ENCODE measurements at regions not wholly inside any gene's neighbourhood (a gene's known extent, or its start where the extent isn't known, plus 50 kb on each side); places are given as distances from the start of the nearest gene placed in this dataset.

GRCh38 chr12:67002720-67003119, 266.4 kb upstream of the CAND1 start:
- H3K9me3 Mint-ChIP-seq (ENCODE audit: low read depth, unreplicated experiment), result no peaks in the 10 kb centered on the region
- H3K27ac Mint-ChIP-seq (ENCODE audit: unreplicated experiment), result peak overlapping the region; percentile 70
- peak overlapping the region; percentile 22 for H3K4me3 Mint-ChIP-seq (ENCODE audit: low read depth, unreplicated experiment)
- DNase-seq, result peak; percentile 71
- H3K36me3 Mint-ChIP-seq (ENCODE audit: insufficient read depth, unreplicated experiment), result no peaks in the 10 kb centered on the region
- TF ChIP-seq CTCF (IDR thresholded peaks at IDR 0.05; ENCODE audit: unreplicated experiment), result no peak
- BruUV-seq (replicated peaks), result no TSS peak
- H3K4me1 Mint-ChIP-seq (ENCODE audit: low read depth, unreplicated experiment), result peaks cover 60% of the 10 kb centered on the region
- no peaks in the 10 kb centered on the region for H3K27me3 Mint-ChIP-seq (ENCODE audit: unreplicated experiment)
- intact Hi-C loops (cut with micrococcal nuclease; ENCODE audit: unreplicated experiment), result no loop called here
- CTCF ChIA-PET, result no interaction called here

DNA sequence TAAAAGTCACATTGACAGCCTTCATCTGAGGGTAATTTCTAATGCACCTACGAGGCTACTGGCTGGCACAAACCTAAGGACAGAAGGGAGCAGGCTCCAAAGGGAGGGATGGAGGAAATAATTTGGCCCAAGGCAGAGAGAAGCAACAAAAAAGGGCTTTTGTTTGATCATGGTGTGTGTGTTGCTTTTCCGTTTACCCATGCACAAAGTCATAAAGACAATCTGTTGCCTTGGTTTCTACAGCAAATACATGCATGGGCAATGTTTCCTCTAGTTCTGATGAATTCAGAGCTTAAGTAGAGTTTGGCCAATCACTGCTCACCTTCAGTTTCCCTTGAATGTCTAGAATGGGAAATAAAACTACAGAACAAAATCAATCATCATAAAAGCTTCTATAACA, 262.5 kb upstream of the CAND1 start:
- H3K4me3 Mint-ChIP-seq (ENCODE audit: low read depth, unreplicated experiment), result no peak overlapping the region
- H3K9me3 Mint-ChIP-seq (ENCODE audit: low read depth, unreplicated experiment), result no peaks in the 10 kb centered on the region
- no peak for DNase-seq
- no TSS peak for BruUV-seq (replicated peaks)
- CTCF ChIA-PET, result interaction anchor here (0.7 kb wide), 1 partner anchor 704 kb away, joined by 3 read pairs; no protein-coding TSS in a partner anchor
- peaks cover 26% of the 10 kb centered on the region for H3K4me1 Mint-ChIP-seq (ENCODE audit: low read depth, unreplicated experiment)
- H3K27me3 Mint-ChIP-seq (ENCODE audit: unreplicated experiment), result no peaks in the 10 kb centered on the region
- no peaks in the 10 kb centered on the region for H3K36me3 Mint-ChIP-seq (ENCODE audit: insufficient read depth, unreplicated experiment)
- no peak for TF ChIP-seq CTCF (IDR thresholded peaks at IDR 0.05; ENCODE audit: unreplicated experiment)
- no peak overlapping the region for H3K27ac Mint-ChIP-seq (ENCODE audit: unreplicated experiment)
- intact Hi-C loops (cut with micrococcal nuclease; ENCODE audit: unreplicated experiment), result no loop called here

GRCh38 chr12:67014642-67015041, 254.5 kb upstream of the CAND1 start:
- CTCF ChIA-PET, result no interaction called here
- no peak for TF ChIP-seq CTCF (IDR thresholded peaks at IDR 0.05; ENCODE audit: unreplicated experiment)
- no TSS peak for BruUV-seq (replicated peaks)
- DNase-seq, result no peak
- no peaks in the 10 kb centered on the region for H3K9me3 Mint-ChIP-seq (ENCODE audit: low read depth, unreplicated experiment)
- H3K36me3 Mint-ChIP-seq (ENCODE audit: insufficient read depth, unreplicated experiment), result no peaks in the 10 kb centered on the region
- H3K4me3 Mint-ChIP-seq (ENCODE audit: low read depth, unreplicated experiment), result no peak overlapping the region
- H3K27me3 Mint-ChIP-seq (ENCODE audit: unreplicated experiment), result no peaks in the 10 kb centered on the region
- intact Hi-C loops (cut with micrococcal nuclease; ENCODE audit: unreplicated experiment), result no loop called here
- H3K27ac Mint-ChIP-seq (ENCODE audit: unreplicated experiment), result no peak overlapping the region
- H3K4me1 Mint-ChIP-seq (ENCODE audit: low read depth, unreplicated experiment), result no peaks in the 10 kb centered on the region

DNA sequence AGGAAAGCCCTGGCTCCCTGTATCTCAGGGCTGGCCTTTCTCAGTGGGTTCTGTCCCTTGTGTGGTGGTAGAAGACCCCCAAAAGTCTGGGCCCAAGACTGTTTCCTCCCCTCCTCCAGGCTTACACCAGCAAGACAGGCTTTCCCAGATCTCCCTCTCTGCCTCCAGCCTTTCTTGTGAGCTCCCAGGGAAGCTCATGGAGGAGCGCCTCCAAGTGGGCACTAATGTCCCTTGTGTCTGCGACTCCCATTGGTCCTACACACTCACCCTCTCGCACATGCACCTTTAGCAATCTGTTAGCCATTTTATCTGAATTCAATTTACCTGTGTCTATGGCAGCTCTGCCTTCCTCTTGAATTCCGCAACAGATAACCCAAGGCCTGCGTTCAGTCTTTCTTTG, 251.1 kb upstream of the CAND1 start:
- Mint-ChIP-seq H3K36me3 (ENCODE audit: insufficient read depth, unreplicated experiment) (no peaks in the 10 kb centered on the region), H3K27ac (ENCODE audit: unreplicated experiment) (no peak overlapping the region), H3K4me3 (ENCODE audit: low read depth, unreplicated experiment) (no peak overlapping the region), H3K9me3 (ENCODE audit: low read depth, unreplicated experiment) (no peaks in the 10 kb centered on the region), H3K27me3 (ENCODE audit: unreplicated experiment) (no peaks in the 10 kb centered on the region), H3K4me1 (ENCODE audit: low read depth, unreplicated experiment) (no peaks in the 10 kb centered on the region)
- CTCF ChIA-PET, result no interaction called here
- no peak for TF ChIP-seq CTCF (IDR thresholded peaks at IDR 0.05; ENCODE audit: unreplicated experiment)
- intact Hi-C loops (cut with micrococcal nuclease; ENCODE audit: unreplicated experiment), result no loop called here
- BruUV-seq (replicated peaks), result no TSS peak
- DNase-seq, result no peak

- no peak for DNase-seq
- no peak for TF ChIP-seq CTCF (IDR thresholded peaks at IDR 0.05; ENCODE audit: unreplicated experiment)
- Mint-ChIP-seq H3K27me3 (ENCODE audit: unreplicated experiment) (no peaks in the 10 kb centered on the region), H3K4me3 (ENCODE audit: low read depth, unreplicated experiment) (no peak overlapping the region), H3K27ac (ENCODE audit: unreplicated experiment) (no peak overlapping the region), H3K9me3 (ENCODE audit: low read depth, unreplicated experiment) (no peaks in the 10 kb centered on the region), H3K36me3 (ENCODE audit: insufficient read depth, unreplicated experiment) (no peaks in the 10 kb centered on the region), H3K4me1 (ENCODE audit: low read depth, unreplicated experiment) (no peaks in the 10 kb centered on the region)
- CTCF ChIA-PET, result no interaction called here
- intact Hi-C loops (cut with micrococcal nuclease; ENCODE audit: unreplicated experiment), result no loop called here
- no TSS peak for BruUV-seq (replicated peaks)
Observed at GRCh38 chr12:67019070-67019469, 250.1 kb upstream of the CAND1 start.

Data from Calu3 (cell line).